ENCODE measurements at regions not wholly inside any gene's neighbourhood (a gene's known extent, or its start where the extent isn't known, plus 50 kb on each side); places are given as distances from the start of the nearest gene placed in this dataset.

- DNase-seq (no peak), ATAC-seq (no peak)
- intact Hi-C loops (cut with DNase I): no loop called here
Observed at GRCh38 chr13:76439546-76439945, 446.7 kb downstream of the KCTD12 start.

GRCh38 chr13:76438050-76438449 lies 448.2 kb downstream of the KCTD12 start:
- intact Hi-C loops (cut with DNase I): no loop called here
- ATAC-seq: no peak
- no peak for DNase-seq

GRCh38 chr13:76425935-76426334 lies 460.3 kb downstream of the KCTD12 start:
- intact Hi-C loops (cut with DNase I): no loop called here
- ATAC-seq (peak; percentile 27 to 96), DNase-seq (no peak)

- ATAC-seq (no peak), DNase-seq (no peak)
- intact Hi-C loops (cut with DNase I): no loop called here
Observed at GRCh38 chr13:76421011-76421410, 465.2 kb downstream of the KCTD12 start.

GRCh38 chr13:76418404-76418803 lies 467.8 kb downstream of the KCTD12 start:
- ATAC-seq (peak in 1 of 2 donors; percentile 48), DNase-seq (no peak)
- intact Hi-C loops (cut with DNase I): no loop called here

- intact Hi-C loops (cut with DNase I): no loop called here
- DNase-seq: no peak
- ATAC-seq: no peak
Observed at GRCh38 chr13:76414320-76414719, 471.9 kb downstream of the KCTD12 start.

GRCh38 chr13:76406243-76406642 lies 480.0 kb downstream of the KCTD12 start:
- ATAC-seq (no peak), DNase-seq (no peak)
- intact Hi-C loops (cut with DNase I): no loop called here

GRCh38 chr13:76398425-76398824 lies 487.8 kb downstream of the KCTD12 start:
- ATAC-seq: no peak
- intact Hi-C loops (cut with DNase I): no loop called here
- no peak for DNase-seq

GRCh38 chr13:76397413-76397812 lies 488.8 kb downstream of the KCTD12 start:
- DNase-seq: no peak

GRCh38 chr13:76389321-76389720 lies 496.9 kb downstream of the KCTD12 start:
- ATAC-seq (no peak), DNase-seq (no peak)
- intact Hi-C loops (cut with DNase I): no loop called here

More at GRCh38 chr13:76397413-76397812, 488.8 kb downstream of the KCTD12 start:
- intact Hi-C loops (cut with DNase I): no loop called here
- ATAC-seq: no peak

GRCh38 chr13:76387566-76387965 lies 498.6 kb downstream of the KCTD12 start:
- ATAC-seq (no peak), DNase-seq (no peak)
- intact Hi-C loops (cut with DNase I): no loop called here

- no peak for DNase-seq
- no peak for ATAC-seq
- intact Hi-C loops (cut with DNase I): no loop called here
Observed at GRCh38 chr13:76386321-76386720, 499.9 kb downstream of the KCTD12 start.

GRCh38 chr13:76385586-76385985 lies 500.6 kb downstream of the KCTD12 start:
- intact Hi-C loops (cut with DNase I): no loop called here
- ATAC-seq (no peak), DNase-seq (no peak)

- intact Hi-C loops (cut with DNase I): no loop called here
- DNase-seq (no peak), ATAC-seq (peak in 1 of 2 donors; percentile 95)
Observed at GRCh38 chr13:76383676-76384461, 502.3 kb downstream of the KCTD12 start.

- no peak for DNase-seq
- intact Hi-C loops (cut with DNase I): no loop called here
- ATAC-seq: no peak
Observed at GRCh38 chr13:76380446-76381065, 505.6 kb downstream of the KCTD12 start.

GRCh38 chr13:76379341-76380105 lies 506.7 kb downstream of the KCTD12 start:
- no peak for DNase-seq
- intact Hi-C loops (cut with DNase I): no loop called here
- ATAC-seq: no peak

- no peak for ATAC-seq
- DNase-seq: no peak
- intact Hi-C loops (cut with DNase I): no loop called here
Observed at GRCh38 chr13:76378767-76379166, 507.4 kb downstream of the KCTD12 start.

GRCh38 chr13:76363682-76364289 lies 522.4 kb downstream of the KCTD12 start:
- intact Hi-C loops (cut with DNase I): no loop called here
- DNase-seq (no peak), ATAC-seq (no peak)

- intact Hi-C loops (cut with DNase I): no loop called here
- DNase-seq: no peak
- no peak for ATAC-seq
Observed at GRCh38 chr13:76361868-76362267, 524.3 kb downstream of the KCTD12 start.

Data from left cardiac atrium (tissue), 4 donors.